T47D (cell line): ENCODE measurements at regions not wholly inside any gene's neighbourhood (a gene's known extent, or its start where the extent isn't known, plus 50 kb on each side); places are given as distances from the start of the nearest gene placed in this dataset.
A peak's percentile ranks its signal among the peaks of the same experiment; 100 is the strongest.
"Not testable (repeated sequence)": the region's sequence is repeated elsewhere in the genome, so short reads cannot be mapped to it uniquely, and the experiment has no call there.

Source experiments
- DNase-seq, 2 experiments: peaks; one replicate each; pipeline versions ENCODE4 v3.0.0 to v3.0.0-alpha.2; 2011 to 2012; ENCODE audit warnings: low read depth in 1 of 2, low spot score in 1 of 2
- JUND ChIP-seq: IDR thresholded peaks from 2 replicates; pipeline ENCODE4 v1.6.1; 2012; ENCODE audit warnings: low read depth
- in situ Hi-C: cut with HindIII; loops from 2 replicates; pipeline ENCODE4 v1.10.0; 2016; ENCODE audit warnings: low sequenced_read_pairs, low pct_unique_long_range_greater_than_20kb

DNA sequence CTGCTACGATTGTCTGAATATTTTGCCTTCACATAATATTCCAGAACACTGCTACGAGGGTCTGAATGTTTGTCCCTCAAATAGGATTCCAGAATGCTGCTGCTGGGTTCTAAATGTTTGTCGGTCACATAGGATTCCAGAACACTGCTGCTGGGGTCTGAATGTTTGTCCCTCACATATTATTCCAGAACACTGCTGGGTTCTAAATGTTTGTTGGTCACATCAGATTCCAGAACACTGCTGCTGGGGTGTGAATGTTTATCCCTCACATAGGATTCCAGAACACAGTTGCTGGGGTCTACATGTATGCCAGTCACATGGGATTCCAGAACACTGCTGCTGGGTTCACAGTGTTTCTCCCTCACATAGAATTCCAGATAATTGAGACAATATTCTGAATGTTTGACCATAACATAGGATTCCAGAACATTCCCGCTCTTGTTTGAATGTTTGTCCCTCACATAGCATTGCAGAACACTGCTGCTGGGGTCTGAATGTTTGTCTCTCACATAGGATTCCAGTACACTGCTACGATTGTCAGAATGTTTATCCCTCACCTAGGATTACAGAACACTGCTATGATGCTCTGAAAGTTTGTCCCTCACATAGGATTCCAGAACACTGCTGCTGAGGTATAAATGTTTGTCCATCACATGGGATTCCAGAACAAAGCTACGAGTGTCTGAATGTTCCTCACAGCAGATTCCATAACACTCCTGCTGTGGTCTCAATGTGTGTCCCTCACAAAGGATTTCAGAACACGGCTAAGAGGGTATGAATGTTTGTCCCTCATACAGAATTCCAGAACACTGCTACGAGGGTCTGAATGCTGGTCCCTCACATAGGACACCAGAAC is 201.8 kb downstream of the FOXD4L6 start:
- TF ChIP-seq JUND = no peak
- no peak for DNase-seq
- in situ Hi-C loops = no loop called here

DNA sequence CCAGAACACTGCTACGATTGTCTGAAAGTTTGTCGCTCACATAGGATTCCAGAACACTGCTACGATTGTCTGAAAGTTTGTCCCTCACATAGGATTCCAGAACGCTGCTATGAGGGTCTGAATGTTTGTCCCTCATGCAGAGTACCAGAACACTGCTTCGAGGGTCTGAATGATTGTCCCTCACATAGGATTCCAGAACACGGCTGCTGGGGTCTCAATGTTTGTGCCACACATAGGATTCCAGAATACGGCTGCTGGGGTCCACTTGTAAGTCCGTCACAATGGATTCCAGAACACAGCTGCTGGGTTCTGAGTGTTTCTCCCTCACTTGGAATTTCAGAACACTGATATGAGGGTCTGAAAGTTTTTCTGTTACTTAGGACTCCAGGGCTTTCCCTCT is 203.3 kb downstream of the FOXD4L6 start:
- in situ Hi-C loops = no loop called here
- DNase-seq = no peak
- TF ChIP-seq JUND = no peak

DNA sequence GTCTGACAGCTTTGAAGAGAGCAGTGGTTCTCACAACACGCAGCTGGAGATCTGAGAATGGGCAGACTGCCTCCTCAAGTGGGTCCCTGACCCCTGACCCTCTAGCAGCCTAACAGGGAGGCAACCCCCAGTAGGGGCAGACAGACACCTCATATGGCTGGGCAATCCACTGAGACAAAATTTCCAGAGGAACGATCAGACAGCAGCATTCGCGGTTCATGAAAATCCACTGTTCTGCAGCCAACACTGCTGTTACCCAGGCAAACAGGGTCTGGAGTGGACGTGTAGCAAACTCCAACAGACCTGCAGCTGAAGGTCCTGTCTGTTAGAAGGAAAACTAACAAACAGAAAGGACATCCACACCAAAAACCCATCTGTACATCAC is 212.1 kb downstream of the FOXD4L6 start:
- in situ Hi-C loops, DNase-seq: not testable (repeated sequence)

DNA sequence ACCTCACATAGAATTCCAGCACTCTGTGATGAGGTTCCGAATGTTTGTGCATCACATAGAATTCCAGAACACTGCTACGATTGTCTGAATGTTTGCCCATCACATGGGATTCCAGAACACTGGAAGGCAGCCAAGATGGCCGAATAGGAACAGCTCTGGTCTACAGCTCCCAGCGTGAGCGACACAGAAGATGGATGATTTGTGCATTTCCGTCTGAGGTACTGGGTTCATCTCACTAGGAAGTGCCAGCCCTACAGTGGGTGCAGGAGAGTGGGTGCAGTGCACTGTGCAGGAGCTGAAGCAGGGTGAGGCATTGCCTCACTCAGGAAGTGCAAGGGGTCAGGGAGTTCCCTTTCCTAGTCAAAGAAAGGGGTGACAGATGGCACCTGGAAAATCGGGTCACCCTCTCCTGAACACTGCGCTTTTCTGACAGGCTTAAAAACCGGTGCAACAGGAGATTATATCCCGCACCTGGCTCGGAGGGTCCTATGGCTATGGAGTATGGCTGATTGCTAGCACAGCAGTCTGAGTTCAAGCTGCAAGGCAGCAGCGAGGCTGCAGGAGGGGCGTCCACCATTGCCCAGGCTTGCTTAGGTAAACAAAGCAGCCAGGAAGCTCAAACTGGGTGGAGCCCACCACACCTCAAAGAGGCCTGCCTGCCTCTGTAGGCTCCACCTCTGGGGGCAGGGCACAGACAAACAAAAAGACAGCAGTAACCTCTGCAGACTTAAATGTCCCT is 212.7 kb downstream of the FOXD4L6 start:
- in situ Hi-C loops = not testable (repeated sequence)
- DNase-seq = peak in 1 of 2 experiments; percentile 36

DNA sequence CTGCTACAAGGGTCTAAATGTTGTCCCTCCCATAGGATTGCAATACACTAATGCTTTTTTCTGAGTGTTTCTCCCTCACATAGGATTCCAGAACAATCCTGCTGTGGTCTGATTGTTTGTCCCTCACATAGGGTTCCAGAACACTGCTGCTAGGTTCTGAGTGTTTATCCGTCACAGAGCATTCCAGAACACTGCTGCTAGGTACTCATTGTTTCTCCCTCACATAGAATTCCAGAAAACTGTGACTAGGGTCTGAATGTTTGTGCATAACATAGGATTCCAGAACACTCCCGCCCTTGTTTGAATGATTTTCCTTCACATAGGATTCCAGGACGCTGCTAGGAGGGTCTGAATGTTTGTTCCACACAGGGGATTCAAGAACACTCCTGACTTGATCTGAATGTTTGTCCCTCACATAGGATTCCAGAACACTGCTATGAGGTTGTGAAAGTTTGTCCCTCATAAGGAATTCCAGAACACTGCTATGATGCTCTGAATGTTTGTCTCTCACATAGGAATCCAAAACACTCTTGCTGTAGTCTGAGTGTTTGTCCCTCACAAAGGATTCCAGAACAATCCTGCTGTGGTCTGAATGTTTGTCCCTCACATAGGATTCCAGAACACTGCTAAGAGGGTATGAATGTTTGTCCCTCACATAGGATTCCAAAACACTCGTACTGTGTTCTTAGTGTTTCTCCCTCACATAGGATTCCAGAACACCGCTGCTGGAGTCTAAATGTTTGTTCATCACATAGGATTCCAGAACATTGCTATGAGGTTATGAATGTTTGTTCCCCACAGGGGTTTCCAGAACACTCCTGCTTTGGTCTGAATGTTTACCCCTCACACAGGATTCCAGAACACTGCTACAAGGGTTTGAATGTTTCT is 213.5 kb downstream of the FOXD4L6 start:
- DNase-seq = no peak
- in situ Hi-C loops = no loop called here
- TF ChIP-seq JUND = no peak

DNA sequence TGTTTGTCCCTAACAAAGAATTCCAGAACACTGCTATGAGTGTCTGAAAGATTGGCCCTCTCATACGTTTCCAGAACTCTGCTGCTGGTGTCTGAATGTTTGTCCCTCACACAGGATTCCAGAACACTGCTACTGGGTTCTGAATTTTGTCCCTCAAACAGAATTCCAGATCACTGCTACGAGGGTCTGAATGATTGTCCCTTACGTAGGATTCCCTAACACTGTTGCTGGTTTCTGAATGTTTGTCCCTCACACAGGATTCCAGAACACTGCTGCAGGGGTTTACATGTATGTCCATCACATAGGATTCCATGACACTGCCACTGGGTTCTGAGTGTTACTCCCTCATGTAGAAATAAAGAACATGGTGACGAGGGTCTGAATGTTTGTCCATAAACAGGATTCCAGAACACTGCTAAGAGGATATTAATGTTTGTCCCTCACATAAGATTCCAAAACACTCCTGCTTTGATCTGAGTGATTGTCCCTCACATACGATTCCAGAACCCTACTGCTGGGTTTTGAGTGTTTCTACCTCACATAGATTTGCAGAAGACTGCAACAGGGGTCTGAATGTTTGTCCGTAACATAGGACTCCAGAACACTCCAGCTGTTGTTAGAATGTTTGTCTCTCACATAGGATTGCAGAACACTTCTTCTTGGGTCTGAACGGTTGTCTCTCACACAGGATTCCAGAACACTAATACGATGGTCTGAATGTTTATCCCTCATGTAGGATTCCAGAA is 214.4 kb downstream of the FOXD4L6 start:
- no peak for TF ChIP-seq JUND
- in situ Hi-C loops = no loop called here
- no peak for DNase-seq

DNA sequence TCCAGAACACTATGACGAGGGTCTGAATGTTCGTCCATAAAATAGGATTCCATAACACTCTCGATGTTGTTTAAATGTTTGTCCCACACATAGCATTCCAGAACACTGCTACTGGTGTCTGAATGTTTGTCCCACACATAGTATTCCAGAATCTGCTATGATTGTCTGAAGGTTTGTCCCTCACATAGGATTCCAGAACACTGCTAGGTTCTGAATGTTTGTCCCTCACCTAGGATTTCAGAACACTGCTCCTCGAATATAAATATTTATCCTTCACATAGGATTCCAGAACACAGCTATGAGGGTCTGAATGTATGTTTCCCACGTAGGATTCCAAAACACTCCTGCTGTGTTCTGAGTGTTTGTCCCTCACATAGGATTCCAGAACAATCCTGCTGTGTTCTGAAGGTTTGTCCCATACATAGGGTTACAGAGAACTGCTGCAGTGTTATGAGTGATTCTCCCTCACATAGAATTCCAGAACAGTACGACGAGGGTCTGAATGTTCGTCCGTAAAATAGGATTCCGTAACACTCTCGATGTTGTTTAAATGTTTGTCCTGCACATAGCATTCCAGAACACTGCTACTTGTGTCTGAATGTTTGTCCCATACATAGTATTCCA is 215.3 kb downstream of the FOXD4L6 start:
- in situ Hi-C loops = no loop called here
- no peak for TF ChIP-seq JUND
- no peak for DNase-seq

DNA sequence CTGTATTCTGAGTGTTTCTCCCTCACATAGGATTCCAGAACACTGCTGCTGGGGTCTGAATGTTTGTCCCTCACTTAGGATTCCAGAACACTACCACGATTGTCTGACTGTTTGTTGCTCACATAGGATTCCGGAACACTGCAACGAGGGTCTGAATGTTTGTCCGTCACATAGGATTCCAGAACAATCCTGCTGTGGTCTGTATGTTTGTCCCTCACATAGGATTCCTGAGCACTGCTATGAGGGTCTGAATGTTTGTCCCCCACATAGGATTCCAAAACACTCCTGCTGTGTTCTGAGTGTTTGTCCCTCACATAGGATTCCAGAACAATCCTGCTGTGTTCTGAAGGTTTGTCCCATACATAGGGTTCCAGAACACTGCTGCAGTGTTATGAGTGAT is 215.8 kb downstream of the FOXD4L6 start:
- in situ Hi-C loops, DNase-seq: not testable (repeated sequence)

DNA sequence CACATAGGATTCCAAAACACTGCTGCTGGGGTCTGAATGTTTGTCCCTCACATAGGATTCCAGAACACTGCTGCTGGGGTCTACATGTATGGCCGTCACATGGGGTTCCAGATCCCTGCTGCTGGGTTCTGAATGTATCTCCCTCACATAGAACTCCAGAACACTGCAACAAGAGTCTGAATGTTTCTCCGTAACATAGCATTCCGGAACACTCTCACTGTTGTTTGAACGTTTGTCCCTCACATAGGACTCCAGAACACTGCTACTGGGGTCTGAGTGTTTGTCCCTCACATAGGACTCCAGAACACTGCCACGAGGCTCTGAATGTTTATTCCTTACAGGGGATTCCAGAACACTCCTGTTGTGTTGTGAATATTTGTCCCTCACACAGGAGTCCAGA is 216.8 kb downstream of the FOXD4L6 start:
- TF ChIP-seq JUND = no peak
- in situ Hi-C loops = no loop called here

DNA sequence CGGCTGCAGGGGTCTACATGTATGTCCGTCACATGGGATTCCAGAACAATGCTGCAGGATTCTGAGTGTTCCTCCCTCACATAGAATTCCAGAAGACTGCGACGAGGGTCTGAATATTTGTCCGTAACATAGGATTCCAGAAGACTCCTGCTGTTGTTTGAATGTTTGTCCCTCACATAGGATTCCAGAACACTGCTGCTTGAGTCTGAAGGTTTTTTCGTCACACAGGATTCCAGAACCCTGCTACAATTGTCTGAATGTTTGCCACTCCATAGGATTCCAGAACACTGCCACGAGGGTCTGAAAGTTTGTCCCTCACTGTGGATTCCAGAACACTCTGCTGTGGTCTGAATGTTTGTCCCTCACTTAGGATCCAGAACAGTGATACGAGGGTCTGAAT is 217.5 kb downstream of the FOXD4L6 start:
- DNase-seq, in situ Hi-C loops: not testable (repeated sequence)

More for the DNA sequence above, 216.8 kb downstream of the FOXD4L6 start:
- no peak for DNase-seq

DNA sequence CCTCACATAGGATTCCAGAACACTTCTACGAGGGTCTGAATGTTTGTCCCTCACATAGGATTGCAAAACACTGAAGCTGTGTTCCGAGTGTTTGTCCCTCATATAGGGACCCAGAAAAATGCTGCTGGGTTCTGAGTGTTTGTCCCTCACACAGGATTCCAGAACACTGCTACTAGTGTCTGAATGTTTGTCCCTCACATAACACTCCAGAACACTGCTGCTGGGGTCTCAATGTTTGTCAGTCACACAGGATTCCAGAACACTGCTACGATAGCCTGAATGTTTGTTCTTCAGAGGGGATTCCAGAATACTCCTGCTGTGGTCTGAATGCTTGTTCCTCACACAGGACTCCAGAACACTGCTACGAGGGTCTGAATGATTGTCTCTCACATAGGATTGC is 218.7 kb downstream of the FOXD4L6 start:
- DNase-seq = no peak
- no peak for TF ChIP-seq JUND
- in situ Hi-C loops = no loop called here

DNA sequence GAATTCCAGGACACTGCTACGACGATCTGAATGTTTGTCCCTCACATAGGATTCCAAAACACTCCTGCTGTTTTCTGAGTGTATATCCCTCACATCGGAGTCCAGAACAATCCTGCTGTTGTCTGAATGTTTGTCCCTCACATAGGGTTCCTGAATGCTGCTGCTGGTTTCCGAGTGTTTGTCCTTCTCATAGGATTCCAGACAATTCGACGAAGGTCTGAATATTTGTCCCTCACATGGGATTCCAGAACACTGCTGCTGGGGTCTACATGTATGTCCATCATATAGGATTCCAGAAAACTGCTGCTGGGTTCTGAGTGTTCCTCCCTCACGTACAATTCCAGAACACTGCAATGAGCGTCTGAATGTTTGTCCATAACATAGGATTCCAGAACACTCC is 219.4 kb downstream of the FOXD4L6 start:
- DNase-seq, in situ Hi-C loops: not testable (repeated sequence)
